H1 (cell line): ENCODE measurements at regions not wholly inside any gene's neighbourhood (a gene's known extent, or its start where the extent isn't known, plus 50 kb on each side); places are given as distances from the start of the nearest gene placed in this dataset.

ENCODE experiments used
- POLR2A ChIP-seq, 2 experiments: IDR thresholded peaks; 1 replicate in 1 of 2; 2 replicates in 1 of 2; pipeline ENCODE4 v1.6.1; 2011; ENCODE audit warnings: low read depth in 2 of 2, low read length in 2 of 2, mild to moderate bottlenecking in 2 of 2; ENCODE audit errors: control extremely low read depth in 1 of 2
- SP1 ChIP-seq: IDR thresholded peaks from 2 replicates; pipeline ENCODE4 v1.6.1; 2011; ENCODE audit warnings: low read depth, low read length
- TAF1 ChIP-seq: IDR thresholded peaks from 2 replicates; pipeline ENCODE4 v1.6.1; 2011; ENCODE audit warnings: mild to moderate bottlenecking, low read depth, low read length
- TF ChIP-seq, protein P1 (sequence below), 3 experiments: IDR thresholded peaks; 1 replicate in 2 of 3; 2 replicates in 1 of 3; pipeline versions ENCODE4 v1.5.1 to v1.6.1; 2011; ENCODE audit warnings: low read length in 3 of 3, mild to moderate bottlenecking in 3 of 3, inconsistent platforms in 2 of 3, low read depth in 1 of 3, moderate library complexity in 1 of 3; ENCODE audit not compliant: insufficient read depth in 1 of 3; ENCODE audit errors: control extremely low read depth in 1 of 3

DNA sequence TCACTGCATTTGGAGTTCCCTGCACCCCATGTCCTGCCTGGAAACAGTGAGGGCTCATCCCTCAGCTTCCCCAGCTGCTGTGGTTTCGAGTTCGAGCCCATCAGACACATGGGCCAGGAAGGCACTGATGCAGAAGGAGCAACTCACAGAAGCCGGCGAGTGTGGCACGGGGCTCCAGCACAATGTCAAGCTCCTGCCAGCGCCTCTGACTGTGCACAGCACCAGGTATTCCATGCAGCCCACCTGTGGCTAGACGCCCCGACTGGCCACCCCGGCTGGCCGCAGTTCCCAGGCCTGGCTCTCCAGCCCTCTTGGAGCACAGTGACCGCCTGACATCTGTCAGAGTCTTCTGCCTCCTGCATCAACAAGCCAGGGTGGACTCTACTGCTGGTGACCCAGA lies 419.4 kb downstream of the SHANK2 start:
- TF ChIP-seq POLR2A (IDR thresholded peaks at IDR 0.05; ENCODE audit: control extremely low read depth in 1 of 2, low read depth in 2 of 2, low read length in 2 of 2), result no peak
- TF ChIP-seq SP1, result no peak
- TF ChIP-seq, protein P1, sequence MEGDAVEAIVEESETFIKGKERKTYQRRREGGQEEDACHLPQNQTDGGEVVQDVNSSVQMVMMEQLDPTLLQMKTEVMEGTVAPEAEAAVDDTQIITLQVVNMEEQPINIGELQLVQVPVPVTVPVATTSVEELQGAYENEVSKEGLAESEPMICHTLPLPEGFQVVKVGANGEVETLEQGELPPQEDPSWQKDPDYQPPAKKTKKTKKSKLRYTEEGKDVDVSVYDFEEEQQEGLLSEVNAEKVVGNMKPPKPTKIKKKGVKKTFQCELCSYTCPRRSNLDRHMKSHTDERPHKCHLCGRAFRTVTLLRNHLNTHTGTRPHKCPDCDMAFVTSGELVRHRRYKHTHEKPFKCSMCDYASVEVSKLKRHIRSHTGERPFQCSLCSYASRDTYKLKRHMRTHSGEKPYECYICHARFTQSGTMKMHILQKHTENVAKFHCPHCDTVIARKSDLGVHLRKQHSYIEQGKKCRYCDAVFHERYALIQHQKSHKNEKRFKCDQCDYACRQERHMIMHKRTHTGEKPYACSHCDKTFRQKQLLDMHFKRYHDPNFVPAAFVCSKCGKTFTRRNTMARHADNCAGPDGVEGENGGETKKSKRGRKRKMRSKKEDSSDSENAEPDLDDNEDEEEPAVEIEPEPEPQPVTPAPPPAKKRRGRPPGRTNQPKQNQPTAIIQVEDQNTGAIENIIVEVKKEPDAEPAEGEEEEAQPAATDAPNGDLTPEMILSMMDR (IDR thresholded peaks at IDR 0.05; ENCODE audit: control extremely low read depth in 1 of 3, insufficient read depth in 1 of 3, low read depth in 1 of 3, low read length in 3 of 3), result no peak
- TF ChIP-seq TAF1, result no peak
